Neutrophil (primary cell): ENCODE measurements at regions not wholly inside any gene's neighbourhood (a gene's known extent, or its start where the extent isn't known, plus 50 kb on each side); places are given as distances from the start of the nearest gene placed in this dataset.

Experiments used
- H3K27ac ChIP-seq: fragments of 200-600 bp; sonication (generic); 2 replicates; pipeline ENCODE4 v1.5.1; 2016; ENCODE audit warnings: mild to moderate bottlenecking, moderate library complexity
- H3K27me3 ChIP-seq: fragments of 200-600 bp; sonication (generic); 2 replicates; pipeline ENCODE4 v1.6.0; 2016; ENCODE audit warnings: mild to moderate bottlenecking
- H3K36me3 ChIP-seq: fragments of 200-600 bp; sonication (generic); 2 replicates; pipeline ENCODE4 v1.5.1; 2017
- H3K4me1 ChIP-seq, 2 experiments: fragments of 200-600 bp in 1 of 2; sonication (generic) in 1 of 2; 1 replicate in 1 of 2; 2 replicates in 1 of 2; pipeline versions ENCODE4 v1.5.1 to v1.6.1; 2013 to 2016; ENCODE audit warnings: low read depth in 1 of 2, low read length in 1 of 2, mild to moderate bottlenecking in 1 of 2, moderate library complexity in 1 of 2; ENCODE audit not compliant: control insufficient read depth in 1 of 2, insufficient read depth in 1 of 2
- H3K4me3 ChIP-seq, 2 experiments: fragments of 200-600 bp in 1 of 2; sonication (generic) in 1 of 2; 1 replicate in 1 of 2; 2 replicates in 1 of 2; pipeline ENCODE4 v1.5.1; 2013 to 2016; ENCODE audit warnings: low read depth in 1 of 2, low read length in 1 of 2, mild to moderate bottlenecking in 1 of 2, moderate library complexity in 1 of 2
- H3K9me3 ChIP-seq: fragments of 200-600 bp; sonication (generic); 2 replicates; pipeline ENCODE4 v1.5.1; 2016
- CTCF ChIP-seq: fragments of 200-600 bp; sonication (generic); IDR thresholded peaks from 2 replicates; pipeline ENCODE4 v1.5.1; 2016; ENCODE audit warnings: antibody characterized with exemption

- H3K27me3 ChIP-seq: no peaks in the 10 kb centered on the region
- H3K4me3 ChIP-seq: no peak overlapping the region
- peak overlapping the region; percentile 99 for H3K27ac ChIP-seq
- H3K4me1 ChIP-seq: peaks cover 42% of the 10 kb centered on the region in 2 experiments
- H3K9me3 ChIP-seq: no peaks in the 10 kb centered on the region
- no peaks in the 10 kb centered on the region for H3K36me3 ChIP-seq
- TF ChIP-seq CTCF: no peak
Observed at GRCh38 chr3:46086986-46087385, 59.7 kb upstream of the XCR1 start.

DNA sequence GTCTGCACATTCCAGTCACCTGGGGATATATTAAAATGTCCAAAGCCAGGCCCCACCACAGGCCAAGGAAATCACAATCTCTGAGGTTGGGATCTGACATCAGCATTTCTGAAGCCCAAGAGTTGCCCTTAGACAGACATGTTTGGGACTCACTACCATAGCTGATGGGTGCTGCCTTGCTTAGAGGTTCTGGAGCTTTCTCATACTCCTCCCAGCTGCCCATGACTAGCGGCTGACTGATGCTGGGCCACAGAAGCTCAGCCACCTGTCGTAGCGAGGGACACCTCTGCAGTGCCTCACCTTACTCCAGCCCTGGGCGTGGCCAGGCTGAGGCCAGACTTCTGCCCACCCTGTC lies 58.8 kb upstream of the XCR1 start:
- Histone ChIP-seq H3K27me3 (no peaks in the 10 kb centered on the region), H3K4me1 (peaks cover 33 to 36% of the 10 kb centered on the region in 2 experiments), H3K27ac (no peak overlapping the region), H3K36me3 (no peaks in the 10 kb centered on the region), H3K4me3 (no peak overlapping the region), H3K9me3 (no peaks in the 10 kb centered on the region)
- no peak for TF ChIP-seq CTCF

DNA sequence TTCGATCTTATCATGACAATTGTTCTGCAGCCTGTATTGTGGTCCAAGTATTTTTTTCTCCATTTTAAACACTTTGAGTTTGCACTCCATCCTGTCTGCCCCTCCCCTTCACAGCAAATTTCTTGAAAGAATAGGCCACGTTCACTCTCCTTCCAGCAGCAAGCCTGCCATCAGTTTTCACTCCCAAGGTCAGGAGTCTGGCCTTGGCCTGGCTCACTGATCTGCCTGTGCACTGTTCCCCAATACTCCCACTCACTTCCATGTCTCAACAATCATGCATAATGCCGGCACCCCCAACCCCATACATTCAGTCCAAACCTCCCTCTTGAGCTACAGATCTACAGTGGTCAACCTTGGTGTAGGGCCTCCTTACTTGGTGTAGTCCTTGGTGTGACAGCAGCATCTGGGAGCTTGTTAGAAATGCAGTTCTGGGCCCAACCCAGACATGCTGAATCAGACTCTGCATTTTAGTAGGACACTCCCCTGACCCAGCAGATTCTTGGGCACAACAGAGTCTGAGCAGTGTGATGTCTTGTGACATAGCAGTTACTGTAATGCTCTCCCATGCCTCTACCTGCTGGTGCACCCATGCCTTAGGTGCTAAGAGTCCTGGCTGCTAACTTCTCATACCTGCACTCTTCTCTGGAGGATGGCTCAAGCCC lies 58.3 kb upstream of the XCR1 start:
- peaks cover 28 to 35% of the 10 kb centered on the region in 2 experiments for H3K4me1 ChIP-seq
- no peak overlapping the region for H3K27ac ChIP-seq
- H3K36me3 ChIP-seq: no peaks in the 10 kb centered on the region
- H3K27me3 ChIP-seq: no peaks in the 10 kb centered on the region
- no peaks in the 10 kb centered on the region for H3K9me3 ChIP-seq
- no peak overlapping the region for H3K4me3 ChIP-seq
- no peak for TF ChIP-seq CTCF

DNA sequence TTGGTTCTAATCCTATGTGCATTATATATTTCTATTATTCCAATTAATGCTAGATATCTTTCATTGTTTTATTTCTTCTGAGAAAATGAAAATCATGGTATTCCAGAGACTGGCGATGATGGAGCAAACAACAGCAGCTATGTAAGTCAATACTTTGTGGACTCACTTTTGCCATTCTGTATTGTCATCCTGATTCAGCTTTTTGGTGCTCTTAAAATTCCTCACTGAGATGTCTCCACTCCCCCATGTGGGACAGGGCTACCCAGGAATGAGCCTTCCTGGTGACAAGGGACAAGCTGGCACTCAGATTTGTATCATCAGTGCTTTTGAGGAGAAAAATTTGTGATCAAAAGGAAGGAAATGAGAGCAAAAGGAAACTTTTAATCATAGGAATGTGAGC lies 56.7 kb upstream of the XCR1 start:
- Histone ChIP-seq H3K4me3 (no peak overlapping the region), H3K27ac (no peak overlapping the region), H3K9me3 (no peaks in the 10 kb centered on the region), H3K4me1 (peaks cover 16 to 21% of the 10 kb centered on the region in 2 experiments), H3K36me3 (no peaks in the 10 kb centered on the region), H3K27me3 (no peaks in the 10 kb centered on the region)
- no peak for TF ChIP-seq CTCF

GRCh38 chr3:46082849-46083248 lies 55.6 kb upstream of the XCR1 start:
- H3K27ac ChIP-seq: no peak overlapping the region
- no peaks in the 10 kb centered on the region for H3K9me3 ChIP-seq
- TF ChIP-seq CTCF: no peak
- no peaks in the 10 kb centered on the region for H3K27me3 ChIP-seq
- no peaks in the 10 kb centered on the region for H3K36me3 ChIP-seq
- no peak overlapping the region for H3K4me3 ChIP-seq
- H3K4me1 ChIP-seq: peaks cover 11 to 15% of the 10 kb centered on the region in 2 experiments
